GF-D8 (cell line): ENCODE measurements at regions not wholly inside any gene's neighbourhood (a gene's known extent, or its start where the extent isn't known, plus 50 kb on each side); places are given as distances from the start of the nearest gene placed in this dataset.
"Not testable (repeated sequence)": the region's sequence is repeated elsewhere in the genome, so short reads cannot be mapped to it uniquely, and the experiment has no call there.

Experiments used
- DNase-seq: peaks from one replicate; lab custom pipeline; 2025; lab: John Stamatoyannopoulos, UW

DNA sequence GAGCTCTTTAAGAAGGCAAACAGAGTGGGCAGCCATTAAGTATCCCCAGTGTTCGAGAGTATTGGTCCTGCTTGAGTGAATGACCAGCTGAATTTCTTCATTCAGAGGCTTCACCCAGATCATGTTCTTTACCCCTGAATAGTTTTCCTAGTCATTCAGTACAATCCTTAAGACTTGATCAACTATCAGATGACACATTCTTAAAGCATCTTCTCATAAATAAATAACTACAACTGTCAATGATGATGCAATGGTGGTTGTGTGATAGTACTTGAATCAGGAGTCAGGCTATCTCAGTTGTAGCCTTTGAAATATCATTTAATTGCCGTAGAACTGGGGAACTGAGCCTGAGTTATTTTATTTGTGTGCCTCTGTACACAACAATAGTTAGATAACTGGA, 416.8 kb upstream of the CCL2 start:
- DNase-seq = no peak

DNA sequence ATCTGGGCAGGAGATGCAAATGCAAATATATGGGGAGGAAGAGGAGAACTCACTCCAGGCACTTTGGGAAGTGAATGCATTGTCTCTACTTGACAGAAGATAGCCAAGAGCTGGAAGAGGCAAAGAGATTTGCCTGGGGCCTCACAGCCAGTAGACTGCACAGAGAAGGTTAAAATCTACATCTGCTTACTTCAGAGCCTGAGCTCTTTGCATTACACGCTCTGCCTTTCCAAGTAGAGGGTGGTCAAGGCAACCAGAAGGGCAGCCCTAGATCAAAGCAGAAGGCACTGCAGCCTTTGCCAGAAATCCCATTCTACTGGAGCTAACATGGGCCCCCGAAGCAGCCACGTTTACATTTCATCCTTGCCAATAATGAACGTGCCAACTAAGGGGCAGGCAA, 407.2 kb upstream of the CCL2 start:
- DNase-seq = no peak

DNA sequence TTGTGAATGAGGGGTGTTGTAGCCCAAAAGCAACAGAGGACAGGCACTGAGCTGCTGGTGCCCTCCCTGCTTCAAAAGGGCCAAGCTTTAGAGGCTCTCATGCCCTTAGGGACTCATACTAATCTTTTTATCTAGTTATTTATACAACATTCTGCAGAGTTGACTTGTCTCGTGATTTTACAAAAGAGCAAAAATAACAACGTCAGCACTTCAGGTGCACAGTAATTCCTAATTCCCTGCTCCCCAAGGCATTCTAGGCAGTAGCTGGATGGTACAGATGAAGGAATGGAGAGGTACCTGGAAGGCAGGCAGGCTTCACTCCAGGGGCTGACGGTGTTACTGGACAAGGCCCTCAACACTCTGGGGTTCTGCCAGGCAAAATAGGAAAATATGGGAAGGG, 406.7 kb upstream of the CCL2 start:
- no peak for DNase-seq

DNA sequence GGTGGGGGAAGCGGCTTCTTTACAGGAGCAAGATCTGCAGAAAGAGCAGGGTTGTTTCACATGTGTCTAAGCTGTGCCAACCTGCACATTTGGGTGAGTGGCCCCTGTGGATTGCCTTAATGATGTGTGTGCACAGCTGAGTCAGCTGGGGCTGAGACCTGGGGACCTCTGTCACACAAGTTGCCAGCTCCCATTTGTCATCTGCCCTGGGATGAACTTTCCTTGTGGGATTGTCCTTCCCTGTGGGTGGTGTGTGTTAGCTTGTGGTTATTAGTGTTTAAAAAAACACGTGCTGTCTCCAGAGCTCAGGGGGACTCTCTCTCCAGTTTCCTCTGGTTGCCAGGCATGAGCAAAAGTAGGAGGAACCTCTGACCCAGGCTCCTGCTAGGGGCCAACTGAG, 400.5 kb upstream of the CCL2 start:
- no peak for DNase-seq

DNA sequence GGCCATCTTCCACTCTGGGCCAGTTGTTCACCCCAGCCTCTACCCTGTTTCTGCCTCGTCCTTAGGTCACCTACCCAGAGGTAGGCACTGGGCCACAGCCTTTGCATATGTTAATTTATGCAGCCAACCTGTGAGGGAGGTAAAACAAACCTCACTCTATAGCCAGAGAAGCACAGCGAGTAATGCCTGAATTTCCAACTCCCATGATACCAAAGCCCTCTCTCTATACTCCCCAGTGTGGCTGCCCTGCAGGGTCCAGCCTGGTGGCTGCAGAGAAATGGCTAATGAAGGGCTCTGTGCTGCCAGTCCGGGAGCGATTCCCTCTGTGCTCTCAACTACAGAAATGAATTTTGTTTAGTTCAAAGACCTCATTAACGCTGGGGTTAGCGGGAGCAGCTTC, 397.0 kb upstream of the CCL2 start:
- no peak for DNase-seq

DNA sequence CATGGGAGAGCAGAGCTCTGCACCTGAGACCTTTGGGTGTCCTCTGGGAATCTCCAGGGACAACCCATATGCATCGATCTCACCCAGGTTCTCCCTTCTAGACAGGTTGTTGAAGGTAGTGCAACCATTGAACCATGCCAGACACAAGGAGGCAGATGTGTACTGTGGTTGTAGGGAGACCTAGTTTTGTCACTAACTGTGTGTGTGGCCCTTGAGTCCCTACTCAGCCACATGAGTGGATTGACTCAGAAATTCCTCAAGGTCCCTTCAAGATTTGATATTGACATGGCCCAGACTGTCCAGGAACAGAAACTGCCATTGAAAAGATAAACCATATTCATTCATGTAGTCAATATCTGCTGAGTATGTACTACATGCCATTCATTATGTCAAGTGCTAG, 396.4 kb upstream of the CCL2 start:
- DNase-seq = no peak

DNA sequence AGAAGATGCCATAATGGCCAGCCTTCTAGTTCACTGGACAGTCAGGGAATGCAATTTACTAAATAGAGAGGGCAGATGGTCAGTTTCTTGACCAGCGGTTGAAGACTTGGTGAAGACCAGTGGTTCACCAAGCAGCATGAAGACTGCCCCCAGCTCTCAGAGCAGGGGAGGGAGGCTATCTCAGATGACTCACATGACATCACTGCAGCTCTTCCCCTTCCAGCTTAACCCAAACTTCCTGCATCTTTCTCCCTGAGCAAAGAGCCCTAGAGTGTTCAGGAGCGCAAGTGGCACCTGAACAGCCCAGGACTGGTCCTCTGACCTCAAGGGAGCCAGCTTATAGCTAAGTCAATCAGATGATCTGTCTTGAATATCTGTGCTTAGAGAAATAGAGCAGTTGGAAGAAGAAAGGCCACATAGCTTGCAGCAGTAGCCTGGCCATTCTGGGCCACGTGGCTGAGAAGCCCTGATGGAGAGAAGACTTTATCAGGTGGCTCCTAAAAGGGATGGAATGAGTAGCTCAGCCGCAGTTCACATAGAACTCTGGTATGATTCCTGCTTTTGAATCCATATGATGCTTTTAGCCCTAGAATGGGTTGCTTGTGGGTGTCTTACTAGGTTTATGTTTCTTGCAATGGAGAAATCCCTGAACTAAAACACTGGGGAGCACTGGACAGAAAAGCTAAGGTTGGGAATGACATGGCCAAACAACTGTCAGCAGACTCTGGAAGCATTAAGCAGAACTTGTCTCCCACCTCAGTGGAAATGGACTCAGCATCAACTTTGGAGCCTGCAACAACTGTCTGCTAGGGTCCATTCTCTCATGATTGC, 392.1 kb upstream of the CCL2 start:
- DNase-seq = no peak

DNA sequence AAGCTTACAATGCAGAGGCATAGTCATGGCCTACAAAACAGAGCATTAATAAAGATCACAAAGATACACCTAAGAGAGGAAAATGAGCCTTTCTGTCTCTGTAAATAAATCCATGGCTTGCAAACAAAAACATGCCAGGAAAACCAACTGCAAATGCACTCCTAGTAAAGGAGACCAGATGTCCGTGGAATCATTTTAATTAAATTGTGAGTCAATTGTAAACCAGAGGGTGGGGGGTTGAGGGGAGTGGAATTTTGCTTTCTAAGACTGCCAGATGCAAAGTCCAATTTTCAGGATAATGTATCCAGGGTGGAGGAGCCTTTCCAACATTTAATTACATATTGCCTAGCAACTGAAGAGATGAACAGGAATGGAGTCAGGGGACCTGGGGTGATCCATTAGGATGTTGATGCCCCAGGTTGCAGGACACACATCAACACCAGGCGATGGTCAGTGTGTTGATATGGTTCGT, 390.3 kb upstream of the CCL2 start:
- DNase-seq = no peak

DNA sequence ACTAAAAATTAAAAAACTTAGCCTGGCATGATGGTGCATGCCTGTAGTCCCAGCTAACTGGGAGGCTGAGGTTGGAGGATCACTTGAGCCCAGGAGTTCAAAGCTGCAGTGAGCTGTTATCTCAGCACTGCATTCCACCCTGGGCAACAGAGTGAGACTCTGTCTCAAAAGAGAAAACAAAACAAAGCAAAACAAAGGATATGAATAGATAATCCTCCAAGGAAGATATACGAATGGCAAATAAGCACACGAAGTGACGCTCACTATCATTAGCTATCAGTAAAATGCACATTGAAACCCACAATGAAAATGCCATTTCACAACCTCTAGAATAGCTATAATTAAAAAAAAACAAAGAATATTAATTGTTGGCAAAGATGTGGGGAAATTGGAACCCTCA, 386.2 kb upstream of the CCL2 start:
- no peak for DNase-seq

DNA sequence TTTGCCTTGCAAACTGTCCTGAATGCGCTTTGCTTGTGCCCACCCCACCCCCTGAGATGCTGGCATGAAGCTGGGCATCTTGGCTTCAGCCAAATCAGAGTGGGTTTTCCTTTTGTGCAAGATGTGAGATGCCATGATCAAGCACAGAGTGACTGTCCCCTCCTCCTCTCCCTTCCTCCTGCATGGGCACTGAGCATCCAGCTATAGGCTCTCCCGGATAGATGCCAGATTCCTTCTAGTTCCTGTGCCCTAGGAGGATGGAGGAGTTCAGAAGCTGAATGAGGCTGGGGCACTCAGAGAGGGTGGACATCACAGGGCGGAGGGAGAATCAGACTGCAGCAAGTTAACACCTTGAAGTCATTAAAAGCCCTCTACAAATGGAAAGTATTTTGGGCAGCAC, 384.1 kb upstream of the CCL2 start:
- no peak for DNase-seq

DNA sequence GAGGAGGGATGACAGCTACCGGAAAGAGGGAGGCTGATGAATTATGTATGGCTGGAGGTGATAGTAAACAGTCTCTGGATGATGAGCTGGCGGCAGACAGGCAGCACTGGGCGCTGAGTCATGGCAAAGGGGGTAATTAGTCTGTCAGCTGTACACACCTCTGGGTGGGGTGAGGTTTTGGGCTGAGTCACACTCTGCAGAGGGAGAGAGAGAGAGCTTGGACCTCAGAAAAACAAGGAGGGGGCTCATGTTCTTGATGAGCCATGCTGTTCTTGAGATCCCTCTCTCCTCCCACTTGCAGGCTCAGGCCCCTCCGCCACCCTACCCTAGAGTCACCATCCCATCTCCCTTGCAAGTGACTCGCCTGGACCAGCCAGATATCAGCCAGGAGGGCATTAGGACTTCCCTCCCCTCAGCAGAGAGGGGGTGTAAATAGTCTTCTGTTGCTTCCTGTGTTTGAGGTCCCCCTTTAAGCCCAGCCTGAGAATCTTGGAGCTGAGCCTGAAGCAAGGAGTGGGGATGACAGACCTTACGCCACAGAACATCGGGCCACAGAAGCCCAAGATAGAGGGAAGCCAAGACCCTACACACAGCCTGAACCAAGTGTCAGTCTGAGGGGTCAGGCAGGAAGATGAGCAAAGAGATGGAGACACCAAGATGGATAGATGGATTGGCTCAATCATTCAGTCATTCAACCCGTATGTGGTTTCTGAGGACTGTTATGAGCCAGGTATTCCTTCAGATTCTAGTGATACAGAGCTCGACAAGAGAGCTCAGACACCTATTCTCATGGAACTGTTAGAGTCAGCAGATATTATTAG, 383.2 kb upstream of the CCL2 start:
- no peak for DNase-seq

DNA sequence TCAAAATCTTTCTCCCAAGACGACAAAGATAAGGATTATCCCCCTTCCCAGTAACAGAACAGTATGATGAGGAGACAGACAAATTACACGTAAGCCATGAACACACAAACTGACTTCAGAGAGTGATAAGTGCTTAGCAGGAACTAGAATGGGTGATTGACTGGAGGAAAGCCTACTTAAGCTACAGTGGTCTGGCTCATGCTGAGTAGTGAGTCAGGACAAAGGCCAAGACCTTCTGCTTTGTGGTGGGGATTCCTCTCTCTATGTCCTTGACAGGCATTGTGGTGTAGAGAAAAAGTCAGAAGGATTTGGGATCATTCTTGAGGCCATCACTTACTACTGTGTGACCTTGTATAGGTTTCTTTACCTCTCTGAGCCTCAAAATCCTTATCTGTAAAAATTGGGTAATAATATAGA, 381.9 kb upstream of the CCL2 start:
- no peak for DNase-seq

DNA sequence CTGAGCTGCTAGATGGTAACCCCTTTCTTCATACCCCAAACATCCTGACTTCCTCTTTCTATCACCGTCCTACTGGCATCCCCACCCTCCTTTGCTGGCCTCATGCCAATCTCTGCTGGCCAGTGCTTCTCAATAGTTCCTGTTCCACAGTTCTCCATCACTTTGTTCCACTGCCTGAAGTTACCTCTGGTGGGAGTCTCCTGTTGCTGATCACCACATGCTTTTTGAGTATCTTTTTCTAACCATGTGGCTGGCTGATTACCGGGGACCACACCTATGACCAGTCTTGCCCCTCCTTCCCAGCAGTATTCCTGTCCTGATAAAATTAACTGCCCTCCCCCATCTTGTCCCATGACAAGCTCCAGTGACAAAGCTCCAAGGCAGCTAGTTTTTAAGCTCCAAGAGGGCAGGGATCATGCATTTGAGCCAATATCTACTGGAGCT, 380.4 kb upstream of the CCL2 start:
- no peak for DNase-seq

DNA sequence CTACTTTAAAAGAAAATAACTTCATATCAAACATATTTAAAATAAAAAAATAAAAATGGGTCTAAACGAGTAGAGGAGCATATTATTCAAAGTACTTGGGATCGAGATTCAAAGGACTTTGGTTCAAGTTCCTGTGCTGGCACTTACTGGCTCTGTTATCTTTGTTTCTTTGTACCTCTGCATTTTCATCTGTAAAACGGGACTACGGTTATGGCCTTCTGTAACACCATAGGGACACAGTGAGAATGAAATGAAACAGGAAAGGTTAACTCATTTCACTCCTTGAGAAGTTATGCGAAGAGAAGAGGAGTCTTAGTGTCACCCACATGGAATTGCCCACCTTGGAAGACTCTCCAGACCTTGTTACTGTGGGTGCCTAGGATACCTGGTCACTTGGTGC, 379.1 kb upstream of the CCL2 start:
- no peak for DNase-seq

DNA sequence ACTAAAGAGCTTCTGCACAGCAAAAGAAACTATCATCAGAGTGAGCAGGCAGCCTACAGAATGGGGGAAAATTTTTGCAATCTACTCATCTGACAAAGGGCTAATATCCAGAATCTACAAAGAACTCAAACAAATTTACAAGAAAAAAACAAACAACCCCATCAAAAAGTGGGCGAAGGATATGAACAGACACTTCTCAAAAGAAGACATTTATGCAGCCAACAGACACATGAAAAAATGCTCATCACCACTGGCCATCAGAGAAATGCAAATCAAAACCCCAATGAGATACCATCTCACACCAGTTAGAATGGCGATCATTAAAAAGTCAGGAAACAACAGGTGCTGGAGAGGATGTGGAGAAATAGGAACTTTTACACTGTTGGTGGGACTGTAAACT, 372.8 kb upstream of the CCL2 start:
- not testable (repeated sequence) for DNase-seq

DNA sequence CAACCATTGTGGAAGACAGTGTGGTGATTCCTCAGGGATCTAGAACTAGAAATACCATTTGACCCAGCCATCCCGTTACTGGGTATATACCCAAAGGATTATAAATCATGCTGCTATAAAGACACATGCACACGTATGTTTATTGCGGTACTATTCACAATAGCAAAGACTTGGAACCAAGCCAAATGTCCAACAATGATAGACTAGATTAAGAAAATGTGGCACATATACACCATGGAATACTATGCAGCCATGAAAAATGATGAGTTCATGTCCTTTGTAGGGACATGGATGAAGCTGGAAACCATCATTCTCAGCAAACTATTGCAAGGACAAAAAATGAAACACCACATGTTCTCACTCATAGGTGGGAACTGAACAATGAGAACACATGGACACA, 372.4 kb upstream of the CCL2 start:
- DNase-seq = not testable (repeated sequence)

DNA sequence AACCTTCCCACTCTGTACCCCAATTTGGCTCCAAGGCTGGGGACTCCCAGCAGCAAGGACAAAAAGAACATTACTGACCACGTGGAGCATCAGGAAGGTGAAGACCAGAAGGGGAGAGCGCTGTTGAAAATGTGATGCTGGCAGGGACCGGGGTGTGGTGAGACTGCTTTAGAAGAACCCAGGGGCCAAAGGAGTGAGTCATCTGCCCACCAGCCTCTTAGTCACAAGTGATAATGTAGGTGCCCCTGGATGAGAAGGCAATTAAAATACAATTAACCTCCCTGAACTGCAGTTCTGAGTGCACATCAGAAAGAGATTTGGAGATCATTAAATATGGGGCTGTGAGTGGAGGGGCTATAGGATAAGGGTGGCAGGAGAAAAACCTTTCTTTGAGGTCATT, 366.6 kb upstream of the CCL2 start:
- DNase-seq = no peak

DNA sequence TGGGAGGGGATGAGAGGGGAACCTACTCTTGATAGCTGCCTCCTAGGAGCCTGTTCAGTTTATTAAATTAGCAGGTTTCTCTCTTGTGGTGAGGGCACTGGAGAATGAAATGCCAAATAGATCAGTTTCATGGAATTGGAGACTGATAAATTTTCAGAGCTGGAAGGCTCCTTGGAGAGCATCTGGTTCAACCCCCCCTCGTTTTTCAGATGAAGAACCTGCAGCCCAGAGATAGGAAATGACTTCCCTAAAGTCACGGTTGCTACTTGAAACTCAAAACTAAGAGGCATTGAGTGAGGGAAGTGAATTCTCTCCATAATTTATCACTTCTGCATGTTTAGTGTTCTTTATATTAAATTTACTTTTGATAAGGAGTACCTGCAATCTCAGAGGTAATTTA, 366.0 kb upstream of the CCL2 start:
- DNase-seq = no peak

DNA sequence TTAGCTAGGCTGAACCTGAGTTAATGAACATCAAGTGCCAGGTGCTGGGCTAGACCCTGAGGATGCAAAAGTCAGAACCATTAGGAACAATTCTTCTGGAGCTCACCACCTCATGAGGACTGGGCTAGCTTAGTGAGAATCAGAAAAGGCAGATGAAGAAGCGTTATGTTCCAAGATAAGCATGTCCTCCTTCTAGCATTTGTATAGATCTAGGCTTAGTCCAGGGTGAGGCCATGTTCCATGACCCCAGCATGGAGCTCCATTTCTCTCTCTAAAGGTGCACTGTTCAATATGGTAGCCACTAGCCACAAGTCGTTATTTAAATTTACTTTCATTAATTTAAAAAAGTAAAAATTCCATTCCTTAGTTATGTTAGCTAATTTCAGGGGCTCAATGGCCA, 365.3 kb upstream of the CCL2 start:
- DNase-seq = no peak

DNA sequence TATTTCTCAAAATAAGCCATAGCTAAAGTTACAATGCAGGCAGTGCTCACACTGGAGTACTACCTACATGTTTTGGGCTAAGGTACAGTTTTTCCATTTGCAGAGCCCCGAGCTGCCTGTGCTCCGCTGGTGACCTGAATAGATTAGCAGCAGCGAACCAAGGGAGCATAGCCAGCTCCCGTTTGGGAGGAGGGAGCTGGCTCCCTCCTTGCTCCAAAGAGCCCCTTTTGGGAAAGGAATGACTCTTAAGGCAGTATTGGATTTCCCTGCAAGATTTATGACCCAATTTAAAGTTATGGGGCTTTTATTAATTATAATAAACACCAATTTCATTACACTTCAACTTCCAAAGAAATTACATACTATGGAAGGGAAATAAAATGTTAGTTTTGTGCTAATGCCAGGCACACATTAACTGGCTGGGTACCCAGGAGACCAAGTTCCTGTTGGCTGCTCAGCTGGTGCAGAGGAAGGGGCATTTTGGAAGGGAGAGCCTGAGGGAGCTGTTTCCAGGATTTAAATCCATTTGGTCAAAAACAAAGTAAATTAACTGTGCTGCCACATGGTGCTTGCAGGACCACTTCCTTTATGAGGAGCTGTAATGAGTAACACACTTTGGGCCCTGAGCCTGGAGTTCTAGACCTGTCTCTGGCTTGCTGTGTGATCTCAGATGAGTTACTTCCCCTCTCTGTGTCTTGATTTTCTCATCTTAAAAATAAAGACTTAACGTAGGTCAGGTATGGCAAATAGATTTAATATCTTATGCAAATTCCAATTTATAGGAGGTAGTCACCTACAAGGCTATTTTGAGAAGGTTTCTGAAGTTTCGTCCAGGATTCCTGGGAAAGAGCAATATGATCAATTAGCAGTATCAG, 362.1 kb upstream of the CCL2 start:
- DNase-seq = no peak

DNA sequence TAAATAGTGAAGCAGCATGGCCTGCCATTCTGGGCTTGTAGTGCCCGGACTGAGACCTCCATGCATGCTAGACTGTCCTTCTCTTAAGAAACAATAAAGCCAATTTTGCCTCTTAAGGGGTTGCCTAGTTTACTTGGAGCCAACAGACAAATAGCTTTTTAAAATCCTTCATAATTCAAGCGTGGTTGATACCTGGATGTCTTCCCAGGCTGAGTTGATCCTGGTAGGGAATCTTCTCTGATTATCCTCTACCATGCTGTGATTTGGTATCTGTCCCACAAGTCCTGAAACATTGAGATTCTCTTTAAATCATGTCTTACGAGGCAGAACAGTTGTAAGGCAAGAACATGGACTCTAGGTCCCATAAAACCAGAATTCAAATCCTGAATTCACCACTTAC, 359.6 kb upstream of the CCL2 start:
- DNase-seq = no peak

DNA sequence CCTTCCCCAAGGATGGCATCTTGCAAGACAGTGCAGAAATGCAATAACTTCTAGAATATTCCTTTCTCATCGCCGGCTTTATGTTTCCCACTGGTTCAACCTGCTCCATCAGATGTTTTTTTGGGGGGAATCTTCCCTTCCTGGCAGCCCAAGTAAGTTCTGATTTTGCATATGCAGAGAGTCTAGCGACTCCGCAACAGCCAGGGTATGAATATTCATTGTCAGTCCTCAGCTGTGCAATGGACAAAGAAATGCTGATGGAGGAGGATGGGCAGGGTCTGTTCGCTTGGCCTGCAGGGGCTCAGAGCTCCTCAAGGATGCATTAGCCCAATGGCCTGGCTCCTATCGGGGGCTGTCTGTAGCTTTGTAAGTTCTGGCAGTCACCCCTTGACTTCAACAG, 358.8 kb upstream of the CCL2 start:
- DNase-seq = no peak
